ENCODE measurements at regions not wholly inside any gene's neighbourhood (a gene's known extent, or its start where the extent isn't known, plus 50 kb on each side); places are given as distances from the start of the nearest gene placed in this dataset.
A peak's percentile ranks its signal among the peaks of the same experiment; 100 is the strongest.

- no peak for DNase-seq
Measured at GRCh38 chr12:127077262-127078045, 1189.5 kb upstream of the TMEM132C start.

GRCh38 chr12:127078577-127079350 lies 1188.2 kb upstream of the TMEM132C start:
- no peak for DNase-seq

- DNase-seq, result no peak
Measured at GRCh38 chr12:127079636-127080035, 1187.3 kb upstream of the TMEM132C start.

GRCh38 chr12:127081058-127081457 lies 1185.9 kb upstream of the TMEM132C start:
- DNase-seq, result no peak

GRCh38 chr12:127083008-127083949 lies 1183.7 kb upstream of the TMEM132C start:
- peak; percentile 2 for DNase-seq

- DNase-seq, result no peak
Measured at GRCh38 chr12:127101076-127101475, 1165.9 kb upstream of the TMEM132C start.

- DNase-seq, result no peak
Measured at GRCh38 chr12:127106041-127106440, 1160.9 kb upstream of the TMEM132C start.

- no peak for DNase-seq
Measured at GRCh38 chr12:127106697-127107096, 1160.3 kb upstream of the TMEM132C start.

- no peak for DNase-seq
Measured at GRCh38 chr12:127107744-127108143, 1159.2 kb upstream of the TMEM132C start.

GRCh38 chr12:127108360-127109215 lies 1158.4 kb upstream of the TMEM132C start:
- no peak for DNase-seq

- no peak for DNase-seq
Measured at GRCh38 chr12:127113945-127114344, 1153.0 kb upstream of the TMEM132C start.

GRCh38 chr12:127115468-127116035 lies 1151.4 kb upstream of the TMEM132C start:
- no peak for DNase-seq

GRCh38 chr12:127118251-127118650 lies 1148.7 kb upstream of the TMEM132C start:
- no peak for DNase-seq

- DNase-seq, result no peak
Measured at GRCh38 chr12:127119600-127120140, 1147.3 kb upstream of the TMEM132C start.

- DNase-seq, result no peak
Measured at GRCh38 chr12:127120851-127121250, 1146.1 kb upstream of the TMEM132C start.

GRCh38 chr12:127121494-127122084 lies 1145.4 kb upstream of the TMEM132C start:
- DNase-seq, result no peak

GRCh38 chr12:127125607-127126259 lies 1141.2 kb upstream of the TMEM132C start:
- no peak for DNase-seq

- DNase-seq, result no peak
Measured at GRCh38 chr12:127126260-127126628, 1140.7 kb upstream of the TMEM132C start.

GRCh38 chr12:127127897-127128296 lies 1139.1 kb upstream of the TMEM132C start:
- no peak for DNase-seq

GRCh38 chr12:127130506-127131124 lies 1136.4 kb upstream of the TMEM132C start:
- no peak for DNase-seq

Data from NCI-H1048 (cell line).